GM12892 (cell line): ENCODE measurements at regions not wholly inside any gene's neighbourhood (a gene's known extent, or its start where the extent isn't known, plus 50 kb on each side); places are given as distances from the start of the nearest gene placed in this dataset.
"Not testable (repeated sequence)": the region's sequence is repeated elsewhere in the genome, so short reads cannot be mapped to it uniquely, and the experiment has no call there.

ENCODE experiments used
- DNase-seq: peaks from one replicate; pipeline ENCODE4 v3.0.0; 2011; ENCODE audit not compliant: insufficient read length
- FAIRE-seq: peaks from 2 replicates; lab custom pipeline; 2011; peaks lifted over from hg19 to GRCh38; lab: Jason Lieb, UNC
- POLR2A ChIP-seq: IDR thresholded peaks from 2 replicates; pipeline ENCODE4 v1.6.1; 2011; ENCODE audit warnings: low read depth, low read length, control low read depth
- POLR2AphosphoS5 ChIP-seq: IDR thresholded peaks from 2 replicates; pipeline ENCODE4 v1.6.1; 2011; ENCODE audit warnings: low read depth, low read length, control low read depth
- TAF1 ChIP-seq: IDR thresholded peaks from 2 replicates; pipeline ENCODE4 v1.6.1; 2011; ENCODE audit warnings: low read depth, mild to moderate bottlenecking, control low read depth, low read length, borderline replicate concordance

DNA sequence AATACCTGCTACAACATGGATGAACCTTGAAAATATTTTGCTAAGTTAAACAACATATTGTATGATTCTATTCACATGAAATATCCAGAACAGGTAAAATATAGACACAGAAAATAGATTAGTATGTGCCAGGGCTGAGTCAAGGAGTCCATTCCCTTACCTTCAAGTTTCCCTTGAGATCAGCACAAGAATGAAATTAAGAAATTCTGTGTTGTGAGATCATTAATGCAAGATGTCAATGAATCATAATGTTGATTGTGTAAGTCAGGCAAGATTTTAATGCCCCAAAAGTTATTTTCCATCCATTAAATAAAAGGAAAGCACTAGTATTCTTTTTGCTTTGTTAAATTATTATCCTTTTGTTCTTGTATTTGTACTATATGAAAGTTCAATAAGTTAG lies 139.4 kb downstream of the MRPL39 start:
- DNase-seq (no peak), FAIRE-seq (no peak)
- TF ChIP-seq POLR2A = no peak
- no peak for TF ChIP-seq TAF1
- no peak for TF ChIP-seq POLR2AphosphoS5

- FAIRE-seq, DNase-seq: not testable (repeated sequence)
Observed at GRCh38 chr21:25467071-25467470, 140.2 kb downstream of the MRPL39 start.

DNA sequence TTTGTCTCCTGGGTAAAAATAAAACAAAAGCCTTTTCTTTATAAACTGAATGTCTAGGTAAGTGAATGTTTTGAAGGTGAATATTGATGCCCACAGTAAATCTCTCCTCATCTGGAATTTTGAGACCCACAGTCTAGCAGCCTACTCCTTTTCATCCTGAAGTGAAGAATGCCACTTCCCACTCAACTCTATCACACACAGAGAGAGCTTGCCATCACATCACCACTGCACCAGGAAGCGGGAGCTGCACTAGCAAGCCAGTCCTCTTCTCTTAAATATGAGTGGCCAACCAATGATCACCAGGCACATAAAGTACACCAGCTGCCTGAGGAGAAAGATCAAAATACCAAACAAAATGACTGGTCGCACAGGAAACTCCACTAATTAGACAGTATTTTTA lies 140.8 kb downstream of the MRPL39 start:
- DNase-seq (no peak), FAIRE-seq (peak; percentile 67)
- TF ChIP-seq POLR2AphosphoS5 (no peak), TAF1 (no peak), POLR2A (no peak)

DNA sequence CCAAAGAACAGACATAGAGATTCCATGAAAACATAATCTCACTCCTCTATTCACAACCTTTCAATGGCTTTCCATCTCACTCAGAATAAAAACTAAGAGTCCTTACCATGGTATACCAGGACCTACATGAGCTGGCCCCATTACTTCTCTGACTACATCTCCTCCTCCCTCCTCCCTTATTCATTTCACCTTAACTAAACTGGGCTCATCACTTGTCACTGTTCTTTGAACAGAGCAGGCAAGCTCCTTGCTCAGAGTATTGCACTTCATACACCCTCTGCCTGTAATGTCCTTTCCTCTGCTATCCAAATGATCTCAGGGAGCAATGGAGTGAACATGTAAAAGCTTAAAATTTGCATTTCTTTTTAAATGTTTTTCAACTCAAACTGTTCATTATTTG lies 142.0 kb downstream of the MRPL39 start:
- FAIRE-seq (no peak), DNase-seq (no peak)
- TF ChIP-seq POLR2A (no peak; the same call in 1 of the 2 replicates), POLR2AphosphoS5 (0 out of 2 replicates have a peak, but pooled peaks have one; percentile 24)

DNA sequence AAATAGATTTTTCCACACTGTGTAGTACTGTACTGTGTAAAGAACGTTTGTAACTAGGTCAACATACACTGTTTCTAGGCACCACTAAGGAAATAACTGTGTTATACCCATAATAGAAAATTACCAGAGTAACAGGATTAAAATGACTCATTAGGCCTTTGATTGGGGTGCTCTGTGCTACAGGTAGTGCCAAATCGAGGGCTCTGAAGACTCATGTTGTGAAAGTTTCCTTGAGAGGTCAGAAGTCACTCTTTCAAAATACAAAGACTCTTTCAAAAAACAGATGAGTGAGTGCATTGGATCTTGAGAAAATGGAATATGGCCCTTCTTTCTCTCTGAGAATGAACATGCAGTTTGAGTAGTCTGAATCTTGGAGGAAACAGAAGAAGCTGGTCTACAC lies 143.0 kb downstream of the MRPL39 start:
- TF ChIP-seq TAF1 (no peak), POLR2A (no peak), POLR2AphosphoS5 (no peak)
- DNase-seq (no peak), FAIRE-seq (peak; percentile 68)

GRCh38 chr21:25462517-25462971 lies 144.7 kb downstream of the MRPL39 start:
- peak; percentile 66 for TF ChIP-seq POLR2A
- TF ChIP-seq POLR2AphosphoS5 = peak; percentile 78
- no peak for TF ChIP-seq TAF1
- peak; percentile 95 for FAIRE-seq
- no peak for DNase-seq

DNA sequence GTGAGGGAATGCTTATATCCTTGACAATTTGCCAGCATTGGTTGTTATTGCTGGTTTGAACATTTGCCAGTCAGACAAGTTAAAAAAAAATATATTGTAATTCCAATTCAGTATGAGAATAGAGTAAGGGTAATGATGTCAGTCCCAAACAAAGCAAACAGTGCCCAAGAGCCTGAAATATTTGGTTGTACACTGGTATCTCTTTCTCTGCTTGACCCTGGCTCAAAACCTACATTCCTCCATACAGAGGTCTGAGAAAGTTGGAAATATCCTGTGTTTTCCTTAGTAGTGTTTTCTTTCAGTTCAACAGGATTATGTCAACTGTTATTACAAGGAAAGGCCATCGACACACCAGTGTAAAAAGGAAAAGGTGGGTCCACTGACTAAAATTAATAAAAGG lies 145.6 kb downstream of the MRPL39 start:
- no peak for DNase-seq
- FAIRE-seq = peak; percentile 83
- TF ChIP-seq POLR2A (no peak), TAF1 (no peak)

DNA sequence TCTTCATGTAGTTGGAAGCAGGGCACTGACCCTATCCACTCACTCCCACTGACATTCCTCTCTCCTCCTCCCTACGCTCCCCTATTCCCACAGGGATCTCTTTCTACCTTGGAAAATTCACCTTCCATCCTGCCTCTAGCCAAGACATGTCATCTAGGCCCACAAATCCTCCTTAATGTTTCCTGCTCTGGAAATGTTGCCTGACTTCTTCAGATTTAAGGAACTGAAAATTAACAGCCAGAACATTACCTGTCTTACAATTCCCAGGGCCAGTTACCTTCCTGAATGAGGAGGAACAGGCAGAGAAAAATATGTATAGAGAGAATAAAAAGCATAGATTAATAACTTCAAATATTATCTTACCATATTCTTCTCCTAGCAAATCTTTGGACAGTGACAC lies 147.3 kb downstream of the MRPL39 start:
- DNase-seq = no peak
- FAIRE-seq = peak; percentile 80
- TF ChIP-seq POLR2A (no peak), TAF1 (no peak), POLR2AphosphoS5 (no peak)

- DNase-seq (no peak), FAIRE-seq (peak; percentile 81)
- TF ChIP-seq POLR2AphosphoS5 = no peak
- no peak for TF ChIP-seq POLR2A
- no peak for TF ChIP-seq TAF1
Observed at GRCh38 chr21:25459365-25459764, 147.9 kb downstream of the MRPL39 start.

GRCh38 chr21:25458484-25458883 lies 148.8 kb downstream of the MRPL39 start:
- no peak for DNase-seq
- TF ChIP-seq TAF1 = no peak
- no peak for TF ChIP-seq POLR2AphosphoS5
- TF ChIP-seq POLR2A = no peak
- peak; percentile 86 for FAIRE-seq

- FAIRE-seq (peak; percentile 78), DNase-seq (no peak)
- TF ChIP-seq POLR2AphosphoS5 (no peak), POLR2A (no peak), TAF1 (no peak)
Observed at GRCh38 chr21:25457946-25458345, 149.3 kb downstream of the MRPL39 start.

DNA sequence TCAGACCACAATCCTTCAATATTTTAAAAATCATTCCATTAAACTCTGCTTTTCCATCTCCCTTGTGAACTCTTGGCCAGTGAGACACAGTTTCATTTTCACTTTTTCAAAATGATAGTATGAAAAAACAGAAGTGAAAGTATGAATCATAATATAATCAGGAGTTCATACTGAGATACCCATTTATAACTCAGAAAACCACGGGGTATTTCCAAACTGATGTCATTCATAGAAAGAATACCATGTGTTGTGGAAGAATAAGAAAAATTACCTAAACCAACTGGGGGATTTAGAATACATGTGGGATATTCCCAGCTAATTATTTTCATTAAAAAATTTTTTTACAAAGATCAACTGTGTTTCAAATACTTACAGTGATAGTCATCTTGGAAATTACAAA lies 149.9 kb downstream of the MRPL39 start:
- DNase-seq (no peak), FAIRE-seq (peak; percentile 91)
- TF ChIP-seq POLR2AphosphoS5 = no peak
- TF ChIP-seq POLR2A = no peak
- TF ChIP-seq TAF1 = no peak

DNA sequence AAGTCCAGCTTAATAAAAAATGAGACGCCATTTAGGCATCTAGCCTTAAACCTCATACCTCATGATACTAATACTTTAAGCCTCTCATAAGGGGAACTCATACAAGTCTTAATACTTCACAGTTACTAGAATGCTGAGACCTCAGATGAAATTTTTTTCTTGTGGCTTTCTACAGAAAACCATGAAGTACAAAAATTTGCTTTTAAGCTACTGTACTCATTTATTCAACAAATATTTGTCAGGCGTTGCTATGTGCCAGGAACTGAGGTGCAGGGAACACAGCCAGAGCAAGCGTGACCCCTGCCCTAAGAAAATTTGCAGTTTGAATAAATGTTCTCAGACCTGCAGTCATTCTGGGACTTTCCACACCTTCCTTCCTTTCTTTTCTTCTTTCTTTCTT lies 150.6 kb downstream of the MRPL39 start:
- DNase-seq = no peak
- TF ChIP-seq POLR2A (no peak), POLR2AphosphoS5 (no peak), TAF1 (no peak)
- no peak for FAIRE-seq

- TF ChIP-seq POLR2AphosphoS5 (no peak), TAF1 (no peak), POLR2A (no peak)
- DNase-seq (no peak), FAIRE-seq (peak; percentile 33)
Observed at GRCh38 chr21:25453524-25453923, 153.8 kb downstream of the MRPL39 start.
